ENCODE measurements at regions not wholly inside any gene's neighbourhood (a gene's known extent, or its start where the extent isn't known, plus 50 kb on each side); places are given as distances from the start of the nearest gene placed in this dataset.

DNA sequence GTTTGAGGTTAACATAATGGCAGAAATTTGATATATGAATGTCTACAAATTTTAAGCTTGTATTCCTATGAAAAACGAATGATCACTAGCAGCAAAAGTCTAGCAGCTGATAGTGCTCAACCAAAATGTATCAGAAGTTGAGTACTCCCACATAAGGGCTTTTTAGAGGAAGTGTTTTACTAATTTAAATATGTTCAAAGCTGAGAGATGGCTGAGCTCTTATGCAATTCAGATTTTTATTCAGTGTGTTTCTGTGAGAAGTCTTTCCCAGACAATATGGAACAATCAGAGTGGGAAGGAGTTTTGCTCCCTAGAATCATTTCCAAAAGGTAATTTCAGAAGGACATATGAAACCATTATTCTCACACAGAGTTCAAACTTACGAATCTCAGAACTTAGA is 327.0 kb downstream of the ZPLD1 start:
- Histone ChIP-seq H3K36me3 (ENCODE audit: control insufficient read depth in 2 of 2, extremely low read depth in 1 of 2, insufficient read depth in 2 of 2, low read length in 2 of 2) (no peaks in the 10 kb centered on the region), H3K4me1 (ENCODE audit: control insufficient read depth, extremely low read depth, insufficient read depth, low read length) (no peaks in the 10 kb centered on the region), H3K9ac (ENCODE audit: control insufficient read depth, extremely low read depth, insufficient read depth, low read length) (no peak overlapping the region), H3K79me2 (ENCODE audit: control insufficient read depth, insufficient read depth, low read length) (no peaks in the 10 kb centered on the region), H4K20me1 (ENCODE audit: control insufficient read depth, extremely low read depth, insufficient read depth, low read length) (no peaks in the 10 kb centered on the region), H3K4me2 (ENCODE audit: control insufficient read depth, extremely low read depth, insufficient read depth, low read depth, low read length) (no peak overlapping the region), H3K9me1 (ENCODE audit: control insufficient read depth, extremely low read depth, insufficient read depth, low read length) (no peaks in the 10 kb centered on the region), H3K27me3 (ENCODE audit: control insufficient read depth, extremely low read depth, insufficient read depth, low read length) (no peaks in the 10 kb centered on the region), H3K27ac (ENCODE audit: control insufficient read depth, insufficient read depth, low read length) (no peak overlapping the region), H3K9me3 (ENCODE audit: control insufficient read depth, low read depth, low read length) (no peaks in the 10 kb centered on the region), H3K4me3 (ENCODE audit: control insufficient read depth in 2 of 3, extremely low read depth in 1 of 3, insufficient read depth in 2 of 3, low read depth in 1 of 3, low read length in 3 of 3) (no peak overlapping the region), H2AFZ (ENCODE audit: control insufficient read depth, low read length) (no peak overlapping the region)
- dilution Hi-C loops (cut with MboI; ENCODE audit: extremely low pct_ligation_motif_present, low sequenced_read_pairs) = no loop called here
- FAIRE-seq (no peak), DNase-seq (ENCODE audit: low read depth, low spot score) (no peak)
- no peak for TF ChIP-seq EZH2 (IDR thresholded peaks at IDR 0.05; ENCODE audit: low read length)
- TF ChIP-seq, protein P1, sequence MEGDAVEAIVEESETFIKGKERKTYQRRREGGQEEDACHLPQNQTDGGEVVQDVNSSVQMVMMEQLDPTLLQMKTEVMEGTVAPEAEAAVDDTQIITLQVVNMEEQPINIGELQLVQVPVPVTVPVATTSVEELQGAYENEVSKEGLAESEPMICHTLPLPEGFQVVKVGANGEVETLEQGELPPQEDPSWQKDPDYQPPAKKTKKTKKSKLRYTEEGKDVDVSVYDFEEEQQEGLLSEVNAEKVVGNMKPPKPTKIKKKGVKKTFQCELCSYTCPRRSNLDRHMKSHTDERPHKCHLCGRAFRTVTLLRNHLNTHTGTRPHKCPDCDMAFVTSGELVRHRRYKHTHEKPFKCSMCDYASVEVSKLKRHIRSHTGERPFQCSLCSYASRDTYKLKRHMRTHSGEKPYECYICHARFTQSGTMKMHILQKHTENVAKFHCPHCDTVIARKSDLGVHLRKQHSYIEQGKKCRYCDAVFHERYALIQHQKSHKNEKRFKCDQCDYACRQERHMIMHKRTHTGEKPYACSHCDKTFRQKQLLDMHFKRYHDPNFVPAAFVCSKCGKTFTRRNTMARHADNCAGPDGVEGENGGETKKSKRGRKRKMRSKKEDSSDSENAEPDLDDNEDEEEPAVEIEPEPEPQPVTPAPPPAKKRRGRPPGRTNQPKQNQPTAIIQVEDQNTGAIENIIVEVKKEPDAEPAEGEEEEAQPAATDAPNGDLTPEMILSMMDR (optimal IDR thresholded peaks at IDR 0.05 in 1 of 3, IDR thresholded peaks at IDR 0.05 in 1 of 3, conservative IDR thresholded peaks at IDR 0.05 in 1 of 3; ENCODE audit: extremely low read depth in 1 of 3, insufficient read depth in 2 of 3, low read length in 3 of 3) = no peak

- dilution Hi-C loops (cut with MboI; ENCODE audit: extremely low pct_ligation_motif_present, low sequenced_read_pairs) = no loop called here
- H2AFZ ChIP-seq (ENCODE audit: control insufficient read depth, low read length) = no peak overlapping the region
- TF ChIP-seq EZH2 (IDR thresholded peaks at IDR 0.05; ENCODE audit: low read length) = no peak
- TF ChIP-seq, protein P1 (optimal IDR thresholded peaks at IDR 0.05 in 1 of 3, IDR thresholded peaks at IDR 0.05 in 1 of 3, conservative IDR thresholded peaks at IDR 0.05 in 1 of 3; ENCODE audit: extremely low read depth in 1 of 3, insufficient read depth in 2 of 3, low read length in 3 of 3) = no peak
- no peaks in the 10 kb centered on the region for H3K36me3 ChIP-seq (ENCODE audit: control insufficient read depth in 2 of 2, extremely low read depth in 1 of 2, insufficient read depth in 2 of 2, low read length in 2 of 2)
- H3K9ac ChIP-seq (ENCODE audit: control insufficient read depth, extremely low read depth, insufficient read depth, low read length) = no peak overlapping the region
- no peaks in the 10 kb centered on the region for H3K9me3 ChIP-seq (ENCODE audit: control insufficient read depth, low read depth, low read length)
- FAIRE-seq (no peak), DNase-seq (ENCODE audit: low read depth, low spot score) (no peak)
- no peak overlapping the region for H3K4me2 ChIP-seq (ENCODE audit: control insufficient read depth, extremely low read depth, insufficient read depth, low read depth, low read length)
- no peak overlapping the region for H3K27ac ChIP-seq (ENCODE audit: control insufficient read depth, insufficient read depth, low read length)
- H3K4me3 ChIP-seq (ENCODE audit: control insufficient read depth in 2 of 3, extremely low read depth in 1 of 3, insufficient read depth in 2 of 3, low read depth in 1 of 3, low read length in 3 of 3) = no peak overlapping the region
- no peaks in the 10 kb centered on the region for H4K20me1 ChIP-seq (ENCODE audit: control insufficient read depth, extremely low read depth, insufficient read depth, low read length)
- no peaks in the 10 kb centered on the region for H3K27me3 ChIP-seq (ENCODE audit: control insufficient read depth, extremely low read depth, insufficient read depth, low read length)
- no peaks in the 10 kb centered on the region for H3K9me1 ChIP-seq (ENCODE audit: control insufficient read depth, extremely low read depth, insufficient read depth, low read length)
- no peaks in the 10 kb centered on the region for H3K79me2 ChIP-seq (ENCODE audit: control insufficient read depth, insufficient read depth, low read length)
- no peaks in the 10 kb centered on the region for H3K4me1 ChIP-seq (ENCODE audit: control insufficient read depth, extremely low read depth, insufficient read depth, low read length)
These were observed 356.0 kb downstream of the ZPLD1 start for GRCh38 chr3:102790747-102791325.
